HFF-Myc (cell line): ENCODE measurements at regions not wholly inside any gene's neighbourhood (a gene's known extent, or its start where the extent isn't known, plus 50 kb on each side); places are given as distances from the start of the nearest gene placed in this dataset.

Source experiments
- DNase-seq: peaks from one replicate; pipeline ENCODE4 v3.0.0-alpha.2; 2011; ENCODE audit warnings: low read depth; ENCODE audit errors: extremely low read depth
- H3K4me3 ChIP-seq: replicated peaks from 2 replicates; pipeline ENCODE4 v1.5.1; 2011; ENCODE audit warnings: low read depth, mild to moderate bottlenecking, control low read depth, low read length
- CTCF ChIP-seq: IDR thresholded peaks from 2 replicates; pipeline ENCODE4 v1.5.1; 2012; ENCODE audit warnings: mild to moderate bottlenecking, low read depth, low read length, control low read depth; ENCODE audit errors: missing control alignments

GRCh38 chr18:57297306-57297705 lies 55.1 kb upstream of the ST8SIA3 start:
- H3K4me3 ChIP-seq = no peak overlapping the region
- DNase-seq = no peak
- TF ChIP-seq CTCF = no peak

- H3K4me3 ChIP-seq = no peak overlapping the region
- no peak for DNase-seq
- TF ChIP-seq CTCF = no peak
These were observed 52.4 kb upstream of the ST8SIA3 start for GRCh38 chr18:57299931-57300330.

- no peak for DNase-seq
- no peak for TF ChIP-seq CTCF
- no peak overlapping the region for H3K4me3 ChIP-seq
These were observed 50.5 kb upstream of the ST8SIA3 start for GRCh38 chr18:57301573-57302559.
